ENCODE measurements at regions not wholly inside any gene's neighbourhood (a gene's known extent, or its start where the extent isn't known, plus 50 kb on each side); places are given as distances from the start of the nearest gene placed in this dataset.
"Not testable (repeated sequence)": the region's sequence is repeated elsewhere in the genome, so short reads cannot be mapped to it uniquely, and the experiment has no call there.

GRCh38 chr16:16448423-16448822 lies 69.5 kb downstream of the NPIPA7 start:
- not testable (repeated sequence) for DNase-seq (ENCODE audit: low spot score)

GRCh38 chr16:16449712-16450237 lies 70.8 kb downstream of the NPIPA7 start:
- DNase-seq (ENCODE audit: low spot score) = not testable (repeated sequence)

- not testable (repeated sequence) for DNase-seq (ENCODE audit: low spot score)
Measured at GRCh38 chr16:16451721-16452410, 72.9 kb downstream of the NPIPA7 start.

- DNase-seq (ENCODE audit: low spot score) = not testable (repeated sequence)
Measured at GRCh38 chr16:16458579-16458978, 79.6 kb downstream of the NPIPA7 start.

- not testable (repeated sequence) for DNase-seq (ENCODE audit: low spot score)
Measured at GRCh38 chr16:16463792-16464191, 84.9 kb downstream of the NPIPA7 start.

GRCh38 chr16:16488919-16489318 lies 110.0 kb downstream of the NPIPA7 start:
- not testable (repeated sequence) for DNase-seq (ENCODE audit: low spot score)

GRCh38 chr16:16489466-16489865 lies 110.5 kb downstream of the NPIPA7 start:
- DNase-seq (ENCODE audit: low spot score) = not testable (repeated sequence)

- not testable (repeated sequence) for DNase-seq (ENCODE audit: low spot score)
Measured at GRCh38 chr16:16494114-16494513, 115.2 kb downstream of the NPIPA7 start.

- not testable (repeated sequence) for DNase-seq (ENCODE audit: low spot score)
Measured at GRCh38 chr16:16494998-16495397, 116.1 kb downstream of the NPIPA7 start.

GRCh38 chr16:16499875-16500274 lies 120.9 kb downstream of the NPIPA7 start:
- DNase-seq (ENCODE audit: low spot score) = not testable (repeated sequence)

- not testable (repeated sequence) for DNase-seq (ENCODE audit: low spot score)
Measured at GRCh38 chr16:16507041-16507440, 128.1 kb downstream of the NPIPA7 start.

- DNase-seq (ENCODE audit: low spot score) = not testable (repeated sequence)
Measured at GRCh38 chr16:16508344-16508743, 129.4 kb downstream of the NPIPA7 start.

- DNase-seq (ENCODE audit: low spot score) = not testable (repeated sequence)
Measured at GRCh38 chr16:16519395-16519794, 140.5 kb downstream of the NPIPA7 start.

- not testable (repeated sequence) for DNase-seq (ENCODE audit: low spot score)
Measured at GRCh38 chr16:16521239-16522002, 142.5 kb downstream of the NPIPA7 start.

GRCh38 chr16:16526998-16527397 lies 148.1 kb downstream of the NPIPA7 start:
- DNase-seq (ENCODE audit: low spot score) = not testable (repeated sequence)

GRCh38 chr16:16530744-16531143 lies 151.8 kb downstream of the NPIPA7 start:
- DNase-seq (ENCODE audit: low spot score) = not testable (repeated sequence)

GRCh38 chr16:16535565-16535964 lies 156.6 kb downstream of the NPIPA7 start:
- DNase-seq (ENCODE audit: low spot score) = not testable (repeated sequence)

GRCh38 chr16:16536151-16536550 lies 157.2 kb downstream of the NPIPA7 start:
- DNase-seq (ENCODE audit: low spot score) = not testable (repeated sequence)

GRCh38 chr16:16549710-16550109 lies 170.8 kb downstream of the NPIPA7 start:
- DNase-seq (ENCODE audit: low spot score) = not testable (repeated sequence)

- not testable (repeated sequence) for DNase-seq (ENCODE audit: low spot score)
Measured at GRCh38 chr16:16550824-16551223, 171.9 kb downstream of the NPIPA7 start.

- DNase-seq (ENCODE audit: low spot score) = not testable (repeated sequence)
Measured at GRCh38 chr16:16552819-16553340, 173.9 kb downstream of the NPIPA7 start.

GRCh38 chr16:16559179-16559740 lies 180.3 kb downstream of the NPIPA7 start:
- DNase-seq (ENCODE audit: low spot score) = not testable (repeated sequence)

All from AG20443 (cell line).